ENCODE measurements at regions not wholly inside any gene's neighbourhood (a gene's known extent, or its start where the extent isn't known, plus 50 kb on each side); places are given as distances from the start of the nearest gene placed in this dataset.

DNA sequence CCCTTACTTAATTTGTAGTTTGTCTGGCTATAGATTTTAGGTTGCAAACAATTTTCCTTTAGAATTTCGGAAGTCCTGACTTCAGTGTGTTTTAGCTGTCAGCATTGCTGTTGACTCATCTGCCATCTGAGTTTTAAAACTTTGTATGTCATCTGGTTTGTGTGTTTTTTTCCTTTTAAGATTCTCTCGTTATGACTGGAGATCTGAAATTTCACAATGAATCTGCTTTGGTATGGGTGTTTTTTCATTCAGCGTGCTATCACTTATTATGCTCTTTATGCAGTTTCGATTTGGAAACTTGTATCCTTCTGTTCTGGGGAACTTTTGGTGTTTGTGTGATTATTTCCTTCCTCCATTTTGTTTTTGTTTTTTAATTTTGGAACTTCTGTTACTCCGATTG lies 53.7 kb upstream of the ZNF280D start:
- TF ChIP-seq, protein P1, sequence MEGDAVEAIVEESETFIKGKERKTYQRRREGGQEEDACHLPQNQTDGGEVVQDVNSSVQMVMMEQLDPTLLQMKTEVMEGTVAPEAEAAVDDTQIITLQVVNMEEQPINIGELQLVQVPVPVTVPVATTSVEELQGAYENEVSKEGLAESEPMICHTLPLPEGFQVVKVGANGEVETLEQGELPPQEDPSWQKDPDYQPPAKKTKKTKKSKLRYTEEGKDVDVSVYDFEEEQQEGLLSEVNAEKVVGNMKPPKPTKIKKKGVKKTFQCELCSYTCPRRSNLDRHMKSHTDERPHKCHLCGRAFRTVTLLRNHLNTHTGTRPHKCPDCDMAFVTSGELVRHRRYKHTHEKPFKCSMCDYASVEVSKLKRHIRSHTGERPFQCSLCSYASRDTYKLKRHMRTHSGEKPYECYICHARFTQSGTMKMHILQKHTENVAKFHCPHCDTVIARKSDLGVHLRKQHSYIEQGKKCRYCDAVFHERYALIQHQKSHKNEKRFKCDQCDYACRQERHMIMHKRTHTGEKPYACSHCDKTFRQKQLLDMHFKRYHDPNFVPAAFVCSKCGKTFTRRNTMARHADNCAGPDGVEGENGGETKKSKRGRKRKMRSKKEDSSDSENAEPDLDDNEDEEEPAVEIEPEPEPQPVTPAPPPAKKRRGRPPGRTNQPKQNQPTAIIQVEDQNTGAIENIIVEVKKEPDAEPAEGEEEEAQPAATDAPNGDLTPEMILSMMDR (IDR thresholded peaks at IDR 0.05; ENCODE audit: control extremely low read depth in 1 of 3, insufficient read depth in 1 of 3, low read depth in 1 of 3, low read length in 3 of 3): no peak
- TF ChIP-seq SRF (IDR thresholded peaks at IDR 0.05; ENCODE audit: low read depth, low read length) (no peak), SIX5 (IDR thresholded peaks at IDR 0.05; ENCODE audit: low read depth, low read length) (no peak), CREB1 (IDR thresholded peaks at IDR 0.05) (no peak), PHF8 (conservative IDR thresholded peaks at IDR 0.05; ENCODE audit: low read depth, low read length) (no peak), CHD2 (IDR thresholded peaks at IDR 0.05; ENCODE audit: low read length) (no peak)
